ENCODE measurements at regions not wholly inside any gene's neighbourhood (a gene's known extent, or its start where the extent isn't known, plus 50 kb on each side); places are given as distances from the start of the nearest gene placed in this dataset.
"Not testable (repeated sequence)": the region's sequence is repeated elsewhere in the genome, so short reads cannot be mapped to it uniquely, and the experiment has no call there.

DNA sequence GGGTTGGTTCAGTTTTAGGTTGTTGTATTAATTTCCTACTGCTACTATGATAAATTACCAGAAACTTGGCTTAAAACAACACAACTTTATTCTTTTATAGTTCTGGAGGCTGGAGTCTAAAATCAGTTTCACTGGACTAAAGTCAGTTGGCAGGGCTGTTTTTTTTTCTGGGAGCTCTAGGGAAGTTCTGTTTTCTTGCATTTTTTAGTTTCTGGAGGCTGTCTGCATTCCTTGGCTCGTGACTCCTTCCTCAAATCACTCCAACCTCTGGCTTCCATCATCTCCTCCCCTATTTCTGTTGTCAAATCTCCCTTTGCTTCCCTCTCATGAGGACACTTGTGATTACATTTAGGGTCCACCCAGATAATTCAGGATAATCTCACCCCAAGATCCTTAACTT lies 51.3 kb upstream of the SUB1 start:
- DNase-seq (ENCODE audit: low read depth): no peak

DNA sequence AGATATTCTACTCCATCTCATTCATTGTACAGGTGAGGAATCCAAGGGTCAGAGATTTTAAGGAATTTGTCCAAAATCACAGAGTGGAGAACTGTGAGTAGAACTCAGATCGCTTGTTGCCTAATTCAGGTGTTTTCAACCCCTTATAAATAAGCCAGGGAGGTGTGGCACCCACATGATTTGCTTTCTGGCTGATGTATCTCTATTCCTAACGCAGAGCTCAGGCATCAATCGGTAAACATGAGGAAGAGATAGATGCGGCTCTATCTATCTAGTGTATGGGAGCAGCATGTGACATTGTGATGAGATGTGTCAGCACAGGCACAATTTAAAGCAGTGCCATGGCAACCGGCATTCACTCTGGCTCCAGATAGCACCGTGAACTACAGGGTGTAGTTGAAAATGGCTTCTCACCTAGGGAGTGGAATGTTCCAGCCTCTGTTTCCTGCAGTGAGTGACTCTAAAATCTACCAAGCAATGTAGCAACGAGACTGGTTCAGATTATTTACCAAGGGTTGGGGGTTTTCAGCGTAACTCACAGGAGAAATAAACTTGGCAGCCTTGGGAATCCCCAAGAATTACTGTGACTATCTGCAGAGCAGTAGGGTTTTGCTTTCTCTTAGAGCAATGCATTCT lies 53.4 kb upstream of the SUB1 start:
- no peak for DNase-seq (ENCODE audit: low read depth)

DNA sequence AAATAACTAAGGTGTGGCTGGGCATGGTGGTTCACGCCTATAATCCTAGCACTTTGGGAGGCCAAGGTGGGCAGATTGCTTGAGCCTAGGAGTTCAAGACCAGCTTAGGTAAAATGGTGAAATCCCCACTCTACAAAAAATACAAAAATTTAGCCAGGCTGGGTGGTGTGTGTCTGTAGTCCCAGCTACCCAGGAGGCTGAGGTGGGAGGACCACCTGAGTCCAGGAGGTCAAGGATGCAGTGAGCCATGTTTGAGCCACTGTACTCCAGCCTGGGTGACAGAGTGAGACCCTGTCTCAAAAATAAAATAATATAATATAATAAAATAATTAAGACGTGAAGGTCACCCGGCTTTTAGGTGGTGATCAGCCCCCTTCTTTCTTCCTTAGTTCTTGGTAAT lies 58.0 kb upstream of the SUB1 start:
- not testable (repeated sequence) for DNase-seq (ENCODE audit: low read depth)

DNA sequence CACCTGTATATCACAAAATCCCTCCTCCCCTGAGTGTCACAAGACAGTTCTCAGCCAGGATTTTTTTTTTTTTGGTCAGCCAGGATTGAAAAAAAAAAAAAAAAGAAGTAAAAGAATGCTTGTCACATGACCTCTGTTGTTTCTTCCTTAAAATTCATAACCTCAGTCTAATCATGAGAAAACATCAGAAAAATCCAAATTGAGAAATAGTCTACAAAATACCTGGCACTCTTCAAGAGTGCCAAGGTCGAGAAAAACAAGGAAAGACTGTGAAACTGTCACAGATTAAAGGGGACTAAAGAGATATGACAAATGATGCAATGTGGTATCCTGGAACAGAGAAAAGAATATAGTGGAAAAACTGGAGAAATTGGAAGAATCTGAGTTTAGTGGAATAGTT lies 58.5 kb upstream of the SUB1 start:
- DNase-seq (ENCODE audit: low read depth): no peak

DNA sequence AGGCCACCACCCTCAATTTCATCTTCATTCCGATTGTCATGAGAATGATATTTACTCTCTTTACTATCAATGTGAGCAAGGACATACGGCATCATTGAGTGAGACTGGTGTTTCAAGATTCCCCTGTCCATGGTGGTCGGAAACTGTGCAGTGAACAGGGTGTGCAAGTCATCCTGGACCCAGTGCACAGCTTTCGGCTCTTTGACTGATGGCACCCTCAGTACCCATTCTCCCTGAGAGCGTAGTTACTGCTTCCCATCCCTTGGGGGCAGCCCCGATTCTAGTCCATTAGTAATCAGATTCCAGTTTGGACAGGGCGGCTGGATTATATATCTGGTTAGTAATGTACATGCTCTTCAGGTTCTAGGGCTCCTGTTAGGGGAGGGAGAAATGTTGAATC lies 61.7 kb upstream of the SUB1 start:
- DNase-seq (ENCODE audit: low read depth): no peak

DNA sequence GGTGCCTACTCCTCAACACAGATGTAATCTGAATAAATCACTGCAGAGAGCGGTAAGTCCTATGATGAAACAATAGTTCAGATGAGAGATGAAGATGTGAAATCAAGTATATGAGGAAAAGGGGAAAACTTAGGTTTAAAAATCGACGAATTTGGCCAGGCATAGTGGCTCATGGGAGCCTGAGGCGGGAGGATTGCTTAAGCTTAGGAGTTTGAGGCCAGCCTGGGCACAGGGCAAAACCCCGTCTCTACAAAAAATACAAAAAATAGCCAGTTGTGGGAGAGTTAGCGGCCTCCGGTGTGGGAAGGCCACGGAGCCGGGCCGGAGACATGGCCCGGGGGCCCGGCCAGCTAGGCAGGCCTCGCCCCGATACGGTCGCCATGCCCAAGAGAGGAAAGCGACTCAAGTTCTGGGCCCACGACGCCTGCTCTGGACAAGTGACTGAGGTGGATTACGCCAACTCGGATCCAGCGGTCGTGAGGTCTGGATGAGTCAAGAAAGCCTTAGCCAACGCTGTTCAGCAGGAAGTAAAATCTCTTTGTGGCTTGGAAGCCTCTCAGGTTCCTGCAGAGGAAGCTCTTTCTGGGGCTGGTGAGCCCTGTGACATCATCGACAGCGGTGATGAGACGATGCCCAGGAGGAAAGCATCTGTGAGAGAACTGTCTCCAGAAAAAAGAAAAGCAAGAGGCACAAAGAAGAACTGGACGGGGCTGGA lies 62.8 kb upstream of the SUB1 start:
- peak; percentile 68 for DNase-seq (ENCODE audit: low read depth)

DNA sequence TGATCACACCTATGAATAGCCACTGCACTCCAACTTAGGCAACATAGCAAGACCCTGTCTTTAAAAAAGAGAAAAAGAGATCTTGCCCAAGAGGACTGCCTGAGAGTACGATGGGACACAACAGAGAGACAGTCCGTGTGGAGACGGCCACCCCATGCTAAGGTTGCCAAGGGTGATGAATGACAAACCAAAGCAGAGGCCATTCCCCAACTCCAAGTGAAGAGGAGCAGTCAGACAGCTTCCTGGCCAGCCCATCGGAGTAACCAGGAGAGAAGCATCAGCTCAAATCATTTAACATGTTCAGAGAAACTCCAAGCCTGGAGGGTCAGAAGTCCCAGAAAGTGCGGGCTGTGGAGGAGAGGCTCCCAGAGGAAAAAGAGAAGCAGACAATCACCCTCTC lies 63.9 kb upstream of the SUB1 start:
- no peak for DNase-seq (ENCODE audit: low read depth)

DNA sequence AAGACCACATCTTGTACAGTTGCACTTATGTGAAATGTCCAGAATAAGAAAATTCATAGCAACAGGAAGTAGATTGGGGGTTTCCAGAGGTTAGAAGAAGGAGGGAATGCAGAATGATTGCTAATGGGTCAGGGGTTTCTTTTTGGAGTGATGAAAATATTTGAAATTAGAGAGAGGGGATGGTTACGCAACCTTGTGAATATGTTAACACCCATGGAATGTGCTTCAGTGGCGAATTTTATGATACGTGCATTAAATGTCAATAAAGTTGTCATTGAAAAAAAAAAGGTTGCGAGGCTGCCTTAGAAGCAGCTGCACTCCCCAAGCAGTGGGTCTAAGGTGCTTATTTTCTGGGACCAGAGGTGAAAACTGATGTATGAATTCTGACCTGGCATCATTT lies 64.4 kb upstream of the SUB1 start:
- DNase-seq (ENCODE audit: low read depth): no peak

DNA sequence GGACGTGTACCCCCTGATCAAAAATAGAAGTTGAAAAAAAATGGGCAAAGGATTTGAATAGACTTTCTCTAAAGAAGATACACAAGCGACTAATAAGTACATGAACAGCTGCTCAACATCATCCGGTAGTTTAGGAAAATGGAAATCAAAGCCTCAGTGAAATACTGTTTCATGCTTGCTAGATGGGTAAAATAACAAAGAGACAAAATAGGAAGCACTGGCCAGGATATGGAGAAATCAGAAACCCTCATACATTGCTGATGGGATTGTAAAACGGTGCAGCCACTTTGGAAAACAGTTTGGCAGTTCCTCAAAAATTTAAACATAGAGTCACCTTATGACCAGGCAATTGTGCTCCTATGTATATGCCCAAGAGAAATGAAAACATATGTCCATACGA lies 65.0 kb upstream of the SUB1 start:
- DNase-seq (ENCODE audit: low read depth): peak; percentile 49

DNA sequence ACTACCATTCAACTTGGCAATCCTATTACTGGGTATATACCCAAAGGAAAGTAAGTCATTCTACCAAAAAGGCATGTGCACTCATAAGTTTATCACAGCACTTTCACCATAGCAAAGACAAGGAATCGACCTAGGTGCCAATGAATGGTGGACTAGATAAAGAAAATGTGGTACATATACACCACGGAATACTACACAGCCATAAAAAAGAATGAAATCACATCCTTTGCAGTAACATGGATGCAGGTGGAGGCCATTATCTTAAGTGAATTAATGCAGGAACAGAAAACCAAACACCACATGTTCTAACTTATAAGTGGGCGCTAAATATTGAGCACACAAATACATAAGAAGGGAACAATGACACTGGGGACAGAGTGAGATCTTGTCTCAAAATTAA lies 65.8 kb upstream of the SUB1 start:
- no peak for DNase-seq (ENCODE audit: low read depth)

DNA sequence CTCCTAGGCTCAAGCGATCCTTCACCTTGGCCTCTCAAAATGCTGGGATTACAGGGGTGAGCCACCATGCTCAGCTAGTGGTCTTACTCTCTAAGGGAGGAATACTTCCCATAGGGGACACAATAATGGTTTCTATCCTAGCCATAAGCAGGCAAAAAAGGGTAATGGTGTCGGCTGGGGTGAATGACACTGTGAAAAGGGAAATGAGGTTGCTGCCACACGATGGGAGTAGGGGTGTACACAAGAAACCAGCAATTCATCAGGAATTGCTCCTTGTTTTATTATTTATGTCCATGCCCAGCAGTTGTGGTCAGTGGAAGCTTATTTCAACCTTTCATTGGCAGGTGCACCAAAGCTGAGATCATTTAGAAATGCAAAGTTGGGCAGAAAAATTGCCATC lies 70.3 kb upstream of the ZFR start:
- DNase-seq (ENCODE audit: low read depth): no peak

DNA sequence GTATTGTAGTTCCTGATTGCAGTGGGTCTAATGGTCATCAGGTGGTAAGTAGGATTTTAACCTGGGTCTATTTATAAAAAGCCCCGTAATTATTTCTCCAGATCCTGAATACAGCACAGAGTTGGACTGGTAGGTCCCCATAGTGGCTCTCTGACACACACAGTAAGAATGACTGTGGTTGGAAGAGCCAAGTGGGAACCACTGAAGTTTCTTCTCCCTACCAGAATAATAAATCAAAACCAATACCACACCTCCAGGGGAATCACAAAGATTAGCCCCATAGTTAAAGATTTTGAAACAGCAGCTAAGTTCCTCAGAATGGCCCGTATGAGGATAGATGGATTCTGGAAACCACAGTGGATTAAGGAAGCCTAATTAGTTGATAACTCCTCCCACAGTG lies 68.4 kb upstream of the ZFR start:
- no peak for DNase-seq (ENCODE audit: low read depth)

DNA sequence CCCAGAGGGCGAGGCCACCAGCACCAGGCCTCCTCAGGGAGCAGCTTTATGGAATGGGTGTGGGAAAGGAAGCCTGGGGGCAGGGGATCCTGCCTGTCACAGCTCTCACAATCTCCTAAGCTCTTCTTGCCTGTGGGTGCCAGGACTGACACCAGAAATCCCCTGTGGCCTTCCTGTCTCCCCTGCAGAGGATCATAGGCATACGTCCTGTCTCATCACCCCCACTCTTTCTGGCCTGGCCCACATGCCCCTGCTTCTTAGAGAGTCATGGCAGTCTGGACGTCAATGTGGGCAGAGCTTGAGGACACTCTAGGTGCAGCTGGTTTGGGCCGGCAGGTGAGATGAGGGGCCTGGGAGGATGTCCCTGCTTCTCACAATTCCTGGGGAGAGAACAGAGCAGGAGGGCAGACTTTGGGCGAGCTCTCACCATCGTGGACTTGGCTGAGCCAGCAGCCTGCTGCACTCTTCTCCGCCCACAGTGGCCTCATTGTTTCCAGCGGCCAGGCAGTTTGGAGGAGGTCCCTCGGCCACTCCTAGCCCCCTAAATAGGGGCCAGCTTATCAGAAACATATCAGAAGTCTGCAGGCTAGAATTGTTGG lies 67.3 kb upstream of the ZFR start:
- no peak for DNase-seq (ENCODE audit: low read depth)

DNA sequence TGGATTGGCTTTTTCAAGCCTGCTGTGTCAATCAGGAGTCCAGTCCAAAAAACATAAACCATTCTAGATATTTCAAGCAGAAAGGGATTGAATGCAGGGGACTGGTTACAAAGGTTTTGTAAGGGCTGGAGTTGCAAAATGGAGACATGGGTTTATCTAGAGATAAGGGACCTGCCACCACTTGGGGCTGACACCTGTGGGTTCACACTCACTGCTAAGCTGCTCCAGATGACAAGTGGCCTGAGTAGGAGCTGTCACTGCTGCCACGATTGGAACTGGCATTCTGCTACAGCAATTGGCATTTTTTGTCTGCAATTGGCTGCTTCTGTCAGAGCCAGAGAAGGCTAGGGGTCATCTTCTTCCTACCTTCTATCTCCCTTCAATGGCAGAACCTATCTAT lies 66.3 kb upstream of the ZFR start:
- DNase-seq (ENCODE audit: low read depth): no peak

DNA sequence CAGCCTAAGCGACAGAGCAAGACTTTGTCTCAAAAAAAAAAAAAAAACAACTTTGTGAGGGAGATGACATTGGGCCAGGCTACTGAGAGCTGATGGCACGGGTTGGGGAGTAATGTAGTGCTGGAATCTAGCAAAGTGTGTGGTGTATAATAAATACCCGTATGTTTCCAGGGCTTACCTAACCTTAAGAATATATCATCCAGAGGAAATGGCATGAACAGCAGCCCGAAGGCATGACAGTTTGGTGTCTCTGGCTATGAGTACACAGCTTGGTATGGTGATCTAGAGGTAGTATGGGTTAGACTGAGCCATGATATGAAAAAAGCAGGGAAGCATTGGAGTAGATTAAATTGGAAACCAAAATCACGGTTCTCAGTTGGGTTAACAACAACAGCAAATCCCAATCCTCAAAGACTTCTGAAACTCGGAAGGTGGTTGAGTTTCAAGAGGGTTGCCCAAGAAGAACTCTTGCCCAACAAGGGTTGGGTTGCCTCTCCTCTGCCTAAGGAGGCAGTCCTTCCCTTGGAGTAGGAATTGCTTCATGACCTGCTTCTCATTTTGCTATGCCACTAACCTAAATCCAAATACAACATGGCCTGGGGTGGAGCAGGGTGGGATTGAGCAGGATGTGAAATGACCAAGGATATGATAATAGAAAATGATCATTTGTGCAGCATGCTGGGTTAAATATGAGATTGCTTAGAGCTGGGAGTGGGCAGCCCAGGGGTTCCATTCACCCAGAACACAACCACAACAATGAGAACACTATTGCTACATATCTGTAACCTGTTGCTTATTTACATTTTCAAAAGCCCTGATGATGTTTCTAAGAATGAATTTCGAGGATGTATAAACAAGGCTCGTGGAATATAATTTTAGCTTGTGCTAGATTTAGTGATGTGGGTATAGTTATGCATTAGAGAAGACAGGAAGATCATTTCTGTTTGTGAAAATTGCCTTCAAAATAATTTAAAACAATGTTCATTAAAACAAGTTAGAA lies 64.6 kb upstream of the ZFR start:
- DNase-seq (ENCODE audit: low read depth): peak; percentile 70

DNA sequence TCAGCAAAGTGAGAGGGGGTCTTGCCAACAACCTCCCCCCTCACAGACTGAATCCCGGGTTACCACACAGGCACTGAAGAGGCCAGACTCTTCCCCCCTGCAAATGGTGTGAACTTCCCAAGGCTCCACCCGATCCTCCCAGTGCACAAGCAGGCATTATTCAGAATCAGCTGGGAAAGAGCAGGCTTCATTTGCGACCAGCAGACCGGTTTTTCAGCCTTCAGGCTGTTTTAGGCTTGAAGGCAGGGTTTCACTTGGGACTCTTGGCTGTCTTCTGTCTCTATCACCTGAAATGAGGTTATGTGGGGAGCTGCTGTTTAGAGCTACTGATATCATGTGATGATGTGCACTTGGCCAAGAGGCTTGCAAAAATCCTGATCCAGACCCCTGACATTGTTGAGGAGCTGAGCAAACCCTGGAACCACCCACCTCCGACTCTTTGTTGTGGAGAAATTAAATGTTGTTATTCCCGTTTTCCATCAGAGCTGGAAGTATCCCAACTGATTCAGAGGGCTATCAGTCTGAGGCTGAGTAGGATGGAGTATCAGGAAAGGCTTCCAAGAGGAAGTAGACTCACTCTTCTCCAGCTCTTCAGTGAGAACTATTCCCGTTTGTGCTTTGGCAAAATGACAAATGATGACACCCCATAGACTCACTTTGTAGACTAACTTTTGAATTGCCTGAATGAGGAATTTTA lies 63.3 kb upstream of the ZFR start:
- DNase-seq (ENCODE audit: low read depth): no peak

DNA sequence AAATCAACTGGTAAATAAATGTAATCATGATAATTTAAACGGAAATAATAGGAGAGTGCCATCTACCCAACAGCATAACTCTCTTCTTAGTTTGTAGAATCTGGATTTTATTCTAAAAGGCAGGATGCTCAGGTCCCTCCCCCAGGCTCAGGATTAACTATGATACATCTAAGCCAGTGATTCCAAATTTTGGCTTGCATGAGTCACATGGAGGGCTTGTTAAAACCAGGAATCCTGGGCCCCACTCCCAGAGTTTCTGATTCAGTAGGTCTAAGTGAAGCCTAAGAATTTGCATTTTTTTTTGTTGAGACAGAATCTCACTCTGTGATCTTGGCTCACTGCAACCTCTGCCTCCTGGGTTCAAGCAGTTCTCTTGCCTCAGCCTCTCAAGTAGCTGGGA lies 62.3 kb upstream of the ZFR start:
- peak; percentile 82 for DNase-seq (ENCODE audit: low read depth)

DNA sequence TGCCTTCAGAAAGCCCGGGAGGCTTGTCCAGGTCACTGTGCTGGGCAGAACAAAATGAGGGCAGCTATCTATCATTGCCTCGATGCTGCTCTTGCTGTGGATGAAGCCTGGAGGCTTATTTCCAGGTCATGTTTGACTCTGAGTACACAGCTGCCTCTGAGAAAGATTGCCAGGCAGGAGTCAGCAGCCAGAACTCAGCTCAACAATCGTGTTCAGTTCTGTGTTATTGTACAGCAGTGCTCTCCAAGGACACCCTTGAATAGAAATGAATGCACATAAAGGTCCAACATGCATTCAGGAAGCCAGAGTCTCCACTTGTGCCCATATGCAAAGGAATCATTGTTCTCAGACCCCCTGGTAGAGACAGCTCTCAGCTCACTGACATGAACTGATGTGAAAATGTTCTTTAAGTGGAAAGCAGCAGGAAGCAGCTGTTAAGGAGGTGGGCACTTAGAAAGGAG lies 61.7 kb upstream of the ZFR start:
- DNase-seq (ENCODE audit: low read depth): peak; percentile 45

DNA sequence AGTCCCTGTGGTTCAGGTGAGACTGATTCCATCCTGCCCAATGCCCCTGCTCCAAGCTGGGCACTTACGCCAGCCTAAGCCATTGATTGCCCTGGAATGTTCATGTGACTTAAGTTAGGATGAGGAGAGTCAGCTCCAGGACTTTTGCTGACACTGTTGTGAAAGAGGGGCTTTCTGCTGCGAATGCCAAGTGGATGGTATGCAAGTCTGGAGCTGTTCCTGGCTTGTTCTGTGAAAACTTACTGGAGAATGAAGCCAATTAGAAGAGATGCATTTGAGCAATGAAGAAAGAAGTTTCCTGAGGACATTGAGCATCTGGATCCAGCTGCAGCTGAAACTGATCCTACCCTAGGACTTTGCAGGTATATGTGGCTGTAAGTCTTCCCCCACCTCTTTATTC lies 61.2 kb upstream of the ZFR start:
- DNase-seq (ENCODE audit: low read depth): peak; percentile 97

DNA sequence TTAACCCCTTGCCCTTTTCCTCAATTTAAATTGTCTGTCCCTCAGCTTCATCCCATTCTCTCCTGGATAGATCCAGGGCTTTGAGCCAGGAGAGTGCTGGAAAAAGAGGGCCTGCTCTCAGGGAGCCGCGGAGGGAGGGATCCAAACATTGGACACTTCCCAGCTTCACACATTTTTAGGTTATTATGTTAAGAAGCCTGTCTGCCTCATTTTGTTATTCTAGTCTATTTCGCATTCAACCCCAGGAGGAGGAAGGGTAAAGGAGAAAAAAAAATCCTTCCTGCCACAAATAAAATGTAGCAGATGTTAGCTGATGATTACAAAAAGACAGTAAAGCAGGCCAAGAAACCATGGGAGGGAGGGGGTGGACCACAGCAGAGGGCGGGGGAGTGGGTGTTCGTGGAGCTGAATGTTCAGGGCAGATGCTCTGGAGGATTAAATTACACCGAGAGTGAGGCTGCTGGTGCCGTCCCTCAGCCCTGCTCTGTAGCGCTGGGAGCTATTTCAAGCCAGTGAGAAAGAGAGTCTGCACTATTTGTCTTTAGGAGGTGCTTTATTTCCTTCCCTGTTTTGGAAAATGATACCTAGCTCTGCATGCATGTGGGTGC lies 60.6 kb upstream of the ZFR start:
- DNase-seq (ENCODE audit: low read depth): peak; percentile 99

DNA sequence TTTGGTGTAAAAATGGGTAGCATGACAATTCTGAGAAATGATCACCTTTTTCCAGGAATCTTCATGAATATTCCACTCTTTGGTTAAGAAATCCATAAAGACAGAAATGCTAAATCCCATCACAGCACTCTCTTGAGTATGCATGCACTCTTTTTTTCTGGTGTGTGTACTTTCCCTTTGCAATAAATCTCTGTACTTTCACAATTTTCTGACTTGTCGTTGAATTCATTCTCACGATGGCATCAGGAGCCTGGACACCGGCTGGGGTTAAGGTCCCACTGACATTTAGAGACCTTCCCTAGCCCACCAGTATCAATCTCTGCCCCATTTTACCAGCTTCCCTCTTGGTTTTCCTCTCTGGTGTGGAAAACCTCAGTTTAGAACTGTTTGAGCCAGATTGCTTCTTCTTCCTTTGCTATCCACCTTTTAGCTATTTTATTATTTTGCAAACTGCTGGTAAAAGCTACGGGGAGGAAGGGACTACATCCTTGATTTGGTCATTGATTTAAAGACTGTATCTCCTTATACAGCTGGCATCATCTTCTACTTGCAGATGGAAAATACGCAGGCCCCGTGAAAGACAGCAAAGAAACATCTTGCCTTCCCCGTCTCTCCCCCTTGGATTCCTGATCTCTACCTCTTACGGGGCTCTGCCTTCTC lies 59.9 kb upstream of the ZFR start:
- DNase-seq (ENCODE audit: low read depth): no peak
